ENCODE measurements at regions not wholly inside any gene's neighbourhood (a gene's known extent, or its start where the extent isn't known, plus 50 kb on each side); places are given as distances from the start of the nearest gene placed in this dataset.
"Not testable (repeated sequence)": the region's sequence is repeated elsewhere in the genome, so short reads cannot be mapped to it uniquely, and the experiment has no call there.

DNA sequence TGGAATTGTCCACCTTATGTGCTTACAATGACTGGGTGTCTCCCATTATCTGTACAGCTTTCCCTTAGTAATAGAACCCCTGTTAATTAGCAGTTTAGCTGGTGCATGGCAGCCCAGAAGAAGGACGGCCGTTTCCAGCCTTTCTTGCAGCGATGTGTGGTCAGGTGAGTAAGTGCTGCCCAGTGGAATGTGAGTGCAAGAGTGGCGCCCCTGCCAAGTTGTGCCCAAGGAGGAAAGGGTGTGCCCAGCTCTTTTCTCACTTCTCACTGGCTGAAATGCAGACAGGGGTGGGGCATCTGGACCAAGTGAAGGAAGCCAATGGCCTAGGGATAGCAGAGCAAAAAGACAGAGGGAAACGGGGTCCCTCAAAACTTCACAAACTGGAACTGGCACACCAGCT, 296.8 kb downstream of the PREX1 start:
- no peak for DNase-seq

DNA sequence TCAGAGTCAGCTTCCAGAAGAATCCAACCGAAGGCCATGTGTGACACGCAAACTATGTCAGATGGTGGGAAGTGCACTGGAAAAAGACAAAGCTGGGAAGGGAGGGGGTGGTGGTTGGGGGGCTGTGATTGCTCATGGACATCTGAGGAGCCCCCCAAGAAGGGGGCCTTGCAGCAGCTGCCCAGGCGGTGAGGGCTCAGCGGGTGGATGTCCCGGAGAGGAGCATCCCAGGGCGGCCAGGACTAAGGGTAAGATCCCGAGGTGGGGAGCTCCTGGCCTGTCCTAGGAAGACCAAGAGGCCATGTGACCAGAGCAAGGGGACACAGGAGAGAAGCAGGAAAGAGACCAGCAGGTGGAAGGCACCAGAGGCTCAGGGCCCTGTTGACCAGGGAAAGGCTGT, 299.5 kb downstream of the PREX1 start:
- DNase-seq, result no peak

DNA sequence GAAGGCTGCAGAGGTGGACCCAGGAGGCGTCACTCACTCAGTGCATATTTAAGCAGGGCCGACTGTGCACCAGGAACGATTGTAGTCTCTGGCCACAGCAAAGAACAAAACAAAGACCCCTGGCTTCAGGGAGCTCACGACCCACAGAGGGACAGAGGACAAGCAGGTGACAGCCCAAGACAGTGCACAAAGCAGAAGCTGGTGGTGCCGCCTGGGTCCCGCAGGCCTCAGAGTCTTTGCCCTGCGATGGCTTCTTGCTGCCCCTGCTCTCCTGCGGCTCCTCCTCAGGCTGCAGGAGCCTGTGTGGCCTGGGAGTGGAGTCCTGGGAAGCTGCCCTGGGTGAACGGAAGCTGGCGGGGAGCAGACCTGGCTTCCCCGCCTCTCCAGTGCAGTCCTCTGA, 300.0 kb downstream of the PREX1 start:
- DNase-seq, result no peak

DNA sequence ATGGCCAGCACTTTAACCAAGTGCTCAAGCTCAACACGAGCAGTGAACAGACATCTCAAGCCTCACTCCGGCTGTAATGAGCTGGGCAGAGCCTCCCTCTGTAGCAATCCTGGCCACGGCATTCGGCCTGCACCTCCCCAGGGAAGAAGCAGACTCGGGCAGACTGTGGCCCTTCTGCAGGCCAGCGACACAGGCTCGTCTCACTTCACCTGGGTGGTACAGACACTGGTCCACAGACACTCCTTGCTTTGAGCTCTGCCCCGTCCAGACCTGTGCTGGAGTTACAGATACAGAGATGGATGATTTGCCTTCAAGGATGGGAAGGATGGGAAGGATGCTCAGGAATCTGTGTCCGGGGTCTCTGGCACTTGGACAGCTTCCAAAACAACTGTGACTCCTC, 300.9 kb downstream of the PREX1 start:
- no peak for DNase-seq

DNA sequence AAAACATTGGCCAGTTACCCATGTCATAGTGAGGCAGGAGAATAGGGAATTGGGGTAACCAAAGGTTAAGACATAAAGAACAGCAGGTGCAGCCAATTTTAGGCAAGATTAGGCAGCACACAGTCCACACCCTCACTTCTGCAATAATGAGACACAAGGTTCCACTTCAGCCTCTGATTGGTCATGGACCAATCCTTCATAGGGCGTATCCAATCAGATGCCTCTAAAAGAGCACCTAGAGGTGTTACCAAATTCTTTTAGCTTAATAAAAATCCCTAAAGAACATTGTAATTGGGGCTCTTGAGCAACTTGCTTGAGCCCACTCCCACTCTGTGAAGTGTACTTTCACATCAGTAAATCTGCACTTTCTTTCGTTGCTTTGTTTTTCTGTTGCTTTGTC, 302.4 kb downstream of the PREX1 start:
- DNase-seq, result no peak

DNA sequence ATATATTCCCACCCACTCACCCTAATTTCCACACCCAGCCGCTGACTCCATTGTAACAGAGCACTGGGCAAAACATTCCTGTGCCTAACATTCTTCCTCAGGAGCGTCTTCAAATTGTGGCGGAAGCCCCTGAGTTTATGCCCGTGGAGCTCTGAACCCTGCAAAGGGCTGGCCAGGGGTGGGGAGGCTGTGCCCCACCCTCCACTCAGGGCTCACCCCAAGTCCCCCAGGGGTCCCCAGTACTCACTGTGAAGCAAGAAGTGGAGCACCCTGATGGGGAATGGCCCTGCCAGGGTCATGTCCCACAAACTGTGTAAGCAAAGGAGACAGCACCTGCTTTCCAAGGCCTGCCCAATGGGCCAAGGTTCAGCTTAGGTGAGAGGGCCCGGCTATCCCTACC, 303.2 kb downstream of the PREX1 start:
- DNase-seq, result no peak

DNA sequence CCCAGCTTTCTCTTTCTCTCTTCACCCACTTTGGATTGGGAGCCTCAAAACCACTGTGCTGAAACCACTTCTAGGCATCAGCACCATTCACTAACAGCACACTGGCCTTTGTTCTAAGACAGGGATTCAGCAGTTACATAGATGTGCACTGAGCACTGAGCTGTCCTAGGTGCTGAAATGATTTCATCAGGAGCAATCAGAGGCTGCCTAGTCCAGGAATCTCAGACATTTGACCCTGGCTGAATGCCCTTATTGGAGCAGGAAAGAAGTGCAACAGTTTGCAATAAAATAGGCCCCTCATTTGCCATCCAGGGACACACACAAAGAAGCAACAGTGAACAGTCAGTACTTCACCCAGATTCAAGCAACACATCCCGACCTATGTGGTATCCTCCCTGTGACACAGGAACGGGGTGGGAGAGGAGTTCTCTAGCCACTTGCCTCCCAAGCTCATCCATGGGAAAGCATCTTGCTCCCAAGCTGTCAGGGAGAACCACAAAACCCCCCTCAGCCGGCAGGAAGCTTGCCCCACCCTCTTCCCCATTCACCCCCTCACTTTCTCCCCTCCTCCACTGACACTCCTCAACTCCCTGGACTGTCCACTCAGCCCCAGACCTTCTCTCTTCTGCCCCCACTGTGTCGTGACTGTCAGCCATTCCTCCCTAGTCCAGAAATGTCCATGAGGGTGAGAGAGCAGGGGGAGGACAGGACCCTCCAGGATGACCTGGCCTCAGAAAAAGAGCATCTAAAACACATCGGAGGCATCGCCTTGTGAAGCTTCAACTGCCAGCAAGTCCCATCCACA, 304.4 kb downstream of the PREX1 start:
- DNase-seq, result peak; percentile 79

DNA sequence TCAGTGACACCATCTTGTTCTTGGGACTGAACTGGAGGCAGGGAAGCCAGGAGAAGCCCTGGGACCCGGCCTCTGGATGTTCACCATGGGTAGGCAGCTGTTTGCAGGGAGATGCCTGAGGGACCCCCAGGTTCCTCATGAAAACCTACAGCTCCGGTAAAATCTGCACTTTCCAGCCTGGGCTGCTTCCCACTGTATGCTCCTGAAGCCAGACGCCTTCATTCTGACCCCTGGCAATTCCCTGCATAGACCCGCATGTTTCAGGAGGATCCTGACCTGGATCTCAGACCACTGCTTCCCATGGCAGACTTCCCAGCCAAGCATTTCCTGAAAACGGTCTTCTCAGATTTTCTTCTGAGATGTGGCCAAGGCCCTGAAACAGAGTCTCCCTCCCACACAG, 306.7 kb downstream of the PREX1 start:
- no peak for DNase-seq

DNA sequence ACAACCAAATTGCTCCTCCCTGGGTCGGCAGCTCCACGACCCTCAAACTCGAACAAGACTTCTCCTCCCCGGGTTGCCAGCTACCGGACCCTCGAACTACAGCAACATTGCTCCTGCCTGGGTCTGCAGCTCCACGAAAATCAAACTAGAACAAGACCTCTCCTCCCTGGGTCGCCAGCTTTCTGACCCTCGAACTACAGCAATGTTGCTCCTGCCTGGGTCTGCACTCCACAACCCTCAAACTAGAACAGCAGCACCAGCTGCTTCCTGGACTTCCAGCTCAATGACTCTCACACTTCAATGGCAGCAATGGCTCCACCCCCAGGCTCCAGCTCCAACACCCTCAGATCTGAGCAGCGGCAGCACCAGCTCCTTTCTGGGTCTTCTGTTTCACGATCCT, 311.6 kb downstream of the PREX1 start:
- DNase-seq, result peak; percentile 4

DNA sequence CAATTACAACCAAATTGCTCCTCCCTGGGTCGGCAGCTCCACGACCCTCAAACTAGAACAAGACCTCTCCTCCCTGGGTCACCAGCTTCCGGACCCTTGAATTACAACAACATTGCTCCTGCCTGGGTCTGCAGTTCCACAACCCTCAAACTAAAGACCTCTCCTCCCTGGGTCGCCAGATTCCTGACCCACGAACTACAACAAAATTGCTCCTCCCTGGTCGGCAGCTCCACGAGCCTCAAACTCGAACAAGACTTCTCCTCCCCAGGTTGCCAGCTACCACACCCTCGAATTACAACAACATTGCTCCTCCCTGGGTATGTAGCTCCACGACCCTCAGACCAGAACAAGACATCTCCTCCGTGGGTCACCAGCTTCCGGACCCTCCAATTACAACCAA, 313.2 kb downstream of the PREX1 start:
- not testable (repeated sequence) for DNase-seq

DNA sequence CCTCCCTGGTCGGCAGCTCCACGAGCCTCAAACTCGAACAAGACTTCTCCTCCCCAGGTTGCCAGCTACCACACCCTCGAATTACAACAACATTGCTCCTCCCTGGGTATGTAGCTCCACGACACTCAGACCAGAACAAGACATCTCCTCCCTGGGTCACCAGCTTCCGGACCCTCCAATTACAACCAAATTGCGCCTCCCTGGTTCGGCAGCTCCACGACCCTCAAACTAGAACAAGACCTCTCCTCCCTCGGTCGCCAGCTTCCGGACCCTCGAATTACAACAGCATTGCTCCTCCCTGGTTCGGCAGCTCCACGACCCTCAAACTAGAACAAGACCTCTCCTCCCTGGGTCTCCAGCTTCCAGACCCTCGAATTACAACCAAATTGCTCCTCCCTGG, 315.3 kb downstream of the PREX1 start:
- not testable (repeated sequence) for DNase-seq

DNA sequence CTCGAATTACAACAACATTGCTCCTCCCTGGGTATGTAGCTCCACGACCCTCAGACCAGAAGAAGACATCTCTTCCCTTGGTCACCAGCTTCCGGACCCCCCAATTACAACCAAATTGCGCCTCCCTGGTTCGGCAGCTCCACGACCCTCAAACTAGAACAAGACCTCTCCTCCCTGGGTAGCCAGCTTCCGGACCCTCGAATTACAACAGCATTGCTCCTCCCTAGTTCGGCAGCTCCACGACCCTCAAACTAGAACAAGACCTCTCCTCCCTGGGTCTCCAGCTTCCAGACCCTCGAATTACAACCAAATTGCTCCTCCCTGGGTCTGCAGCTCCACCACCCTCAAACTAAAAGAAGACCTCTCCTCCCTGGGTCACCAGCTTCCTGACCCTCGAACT, 322.7 kb downstream of the PREX1 start:
- not testable (repeated sequence) for DNase-seq

DNA sequence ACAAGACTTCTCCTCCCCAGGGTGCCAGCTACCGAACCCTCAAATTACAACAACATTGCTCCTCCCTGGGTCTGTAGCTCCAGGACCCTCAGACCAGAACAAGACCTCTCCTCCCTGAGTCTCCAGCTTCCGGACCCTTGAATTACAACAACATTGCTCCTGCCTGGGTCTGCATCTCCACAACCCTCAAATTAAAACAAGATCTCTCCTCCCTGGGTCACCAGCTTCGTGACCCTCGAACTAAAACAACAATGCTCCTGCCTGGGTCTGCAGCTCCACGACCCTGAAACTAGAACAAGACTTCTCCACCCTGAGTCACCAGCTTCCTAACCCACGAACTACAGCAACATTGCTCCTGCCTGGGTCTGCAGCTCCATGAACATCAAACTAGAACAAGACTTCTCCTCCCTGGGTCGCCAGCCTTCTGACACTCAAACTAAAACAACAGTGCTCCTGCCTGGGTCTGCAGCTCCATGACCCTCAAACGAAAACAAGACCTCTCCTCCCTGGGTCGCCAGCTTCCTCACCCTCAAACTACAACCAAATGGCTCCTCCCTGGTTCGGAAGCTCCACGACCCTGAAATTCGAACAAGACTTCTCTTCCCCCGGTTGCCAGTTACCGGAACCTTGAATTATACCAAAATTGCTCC, 324.5 kb downstream of the PREX1 start:
- DNase-seq, result no peak

DNA sequence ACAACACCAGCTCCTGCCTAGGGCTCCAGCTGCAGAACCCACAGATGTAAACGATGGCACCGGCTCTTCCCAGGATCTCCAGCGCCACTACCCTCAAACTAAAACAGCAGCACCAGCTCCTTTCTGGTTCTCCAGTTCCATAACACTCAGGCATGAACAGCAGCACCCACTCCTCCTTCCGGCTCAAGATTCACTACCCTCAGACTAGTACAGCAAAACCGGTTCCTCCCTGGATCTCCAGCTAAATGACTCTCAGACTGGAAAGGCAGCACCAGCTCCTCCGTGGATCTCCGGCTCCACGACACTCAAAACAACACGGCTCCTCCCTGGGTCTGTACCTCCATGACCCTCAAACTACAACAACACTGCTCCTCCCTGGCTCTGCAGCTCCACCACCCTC, 325.0 kb downstream of the PREX1 start:
- DNase-seq, result no peak

DNA sequence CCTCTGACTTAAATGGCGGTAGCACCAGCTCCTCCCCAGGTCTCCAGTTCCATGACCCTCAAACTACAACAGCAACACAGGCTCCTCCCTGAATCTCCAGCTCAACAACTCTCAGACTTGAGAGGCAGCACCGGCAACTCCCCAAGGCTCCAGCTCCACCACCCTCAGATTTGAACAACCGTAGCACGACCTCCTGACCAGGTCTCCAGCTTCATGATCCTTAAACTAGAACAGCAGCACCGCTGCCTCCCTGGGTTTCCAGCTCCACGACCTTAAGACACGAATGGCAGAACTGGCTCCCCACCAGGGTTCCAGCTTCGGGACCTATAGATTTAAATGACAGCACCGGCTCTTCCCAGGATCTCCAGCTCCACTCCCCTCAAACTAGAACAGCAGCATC, 325.8 kb downstream of the PREX1 start:
- DNase-seq, result no peak

DNA sequence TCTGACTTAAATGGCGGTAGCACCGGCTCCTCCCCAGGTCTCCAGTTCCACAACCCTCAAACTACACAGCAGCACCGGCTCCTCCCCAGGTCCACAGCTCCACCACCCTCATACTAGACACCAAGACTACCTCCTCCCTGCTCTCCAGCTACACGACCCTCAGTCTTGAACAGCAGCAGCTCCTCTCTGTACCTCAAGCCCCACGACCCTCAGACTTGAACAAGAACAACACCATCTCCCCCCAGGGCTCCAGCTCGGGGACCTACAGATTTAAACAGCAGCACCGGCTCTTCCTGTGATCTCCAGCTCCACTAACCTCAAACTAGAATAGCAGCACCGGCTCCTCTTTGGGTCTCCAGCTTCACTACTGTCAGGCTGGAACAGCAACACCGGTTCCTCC, 326.9 kb downstream of the PREX1 start:
- not testable (repeated sequence) for DNase-seq

DNA sequence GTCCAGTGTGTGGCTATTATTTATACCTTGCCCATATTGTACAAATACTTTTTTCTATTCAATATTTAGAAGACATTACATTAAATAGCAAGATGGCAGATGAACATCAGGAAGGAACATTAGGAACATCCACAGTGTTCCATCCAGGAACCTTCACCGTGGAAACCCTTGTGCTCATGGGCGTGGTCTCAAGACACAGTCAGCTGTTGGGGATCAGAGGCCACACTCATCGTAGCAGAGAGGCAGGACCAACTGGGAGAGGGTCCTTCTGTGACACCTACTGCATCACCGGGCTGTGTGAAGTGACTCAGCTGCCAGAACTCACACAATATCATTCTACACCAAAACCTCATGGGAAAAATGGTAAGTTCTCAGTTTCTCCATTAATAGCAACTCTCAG, 328.9 kb downstream of the PREX1 start:
- not testable (repeated sequence) for DNase-seq

DNA sequence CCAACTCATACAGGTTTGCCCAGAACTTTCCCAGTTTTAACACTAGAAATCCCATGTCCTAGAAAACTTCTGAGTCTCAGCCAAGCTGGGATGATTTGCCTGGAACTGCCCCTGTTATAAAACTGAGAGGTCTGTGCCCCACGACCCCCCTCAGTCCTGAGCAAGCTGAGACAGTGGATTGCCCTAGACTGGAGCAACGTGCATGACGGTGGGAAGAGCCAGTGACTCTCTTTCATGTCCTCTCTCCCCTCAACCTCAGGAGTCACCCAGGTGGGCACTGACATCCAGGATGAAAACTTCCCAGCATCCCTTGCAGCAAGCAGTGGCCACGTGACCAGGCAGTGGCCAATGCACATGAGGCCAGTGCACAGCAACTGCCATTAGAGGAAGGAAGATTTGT, 329.7 kb downstream of the PREX1 start:
- not testable (repeated sequence) for DNase-seq

DNA sequence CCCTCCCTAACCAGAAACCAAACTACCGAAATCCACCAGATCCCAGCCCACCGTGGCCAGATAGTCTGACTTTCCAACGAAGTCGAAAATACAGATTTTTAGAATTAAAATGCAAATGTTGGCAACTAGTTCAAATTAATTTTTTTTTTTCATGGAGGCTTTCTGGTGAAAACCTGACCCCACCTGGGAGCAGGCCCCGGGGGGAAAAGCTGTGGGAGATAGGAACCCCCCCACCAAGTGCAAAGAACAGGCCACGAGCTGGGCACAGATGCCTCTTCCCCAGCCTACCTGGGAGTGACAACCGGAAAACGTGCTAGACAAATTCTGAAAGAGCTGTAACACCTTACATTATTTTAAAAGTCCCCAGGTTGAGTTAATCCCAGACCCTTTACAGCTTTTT, 333.8 kb downstream of the PREX1 start:
- DNase-seq, result no peak

DNA sequence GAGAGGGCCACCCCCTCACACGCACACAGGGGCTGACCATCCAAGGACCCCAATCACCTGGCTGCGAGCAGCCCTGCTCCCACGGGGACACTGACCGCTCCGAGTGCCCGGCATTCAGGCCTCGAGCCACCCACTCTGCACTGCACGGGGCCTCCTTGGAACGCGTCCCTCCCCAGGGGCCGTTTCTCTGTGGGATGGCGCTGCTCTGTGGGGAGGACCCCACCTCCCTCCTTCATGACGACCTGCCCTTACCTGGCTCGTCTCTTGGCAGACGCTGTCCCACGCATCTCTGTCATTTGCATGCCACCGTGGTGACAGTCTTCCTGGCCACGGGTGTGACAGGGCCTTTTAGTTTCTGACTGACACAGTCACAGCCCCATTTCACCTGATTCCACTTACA, 334.5 kb downstream of the PREX1 start:
- not testable (repeated sequence) for DNase-seq

DNA sequence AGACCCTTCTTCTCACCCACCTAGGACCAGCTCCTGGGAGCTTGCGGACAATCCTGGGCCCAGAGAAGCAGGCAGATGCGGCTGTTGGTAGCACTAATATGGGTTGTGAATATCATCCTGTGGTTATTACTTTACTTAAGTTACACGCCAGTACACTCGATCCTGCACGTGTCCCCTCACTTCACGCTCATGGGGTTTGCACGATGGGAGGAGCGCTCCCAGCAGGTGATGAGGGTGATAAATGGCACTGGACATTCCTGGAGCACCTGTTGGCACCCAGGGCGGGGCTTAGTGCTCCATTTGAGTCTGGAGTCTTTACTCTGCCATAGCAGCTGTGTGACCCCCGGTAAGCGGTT, 335.1 kb downstream of the PREX1 start:
- no peak for DNase-seq

DNA sequence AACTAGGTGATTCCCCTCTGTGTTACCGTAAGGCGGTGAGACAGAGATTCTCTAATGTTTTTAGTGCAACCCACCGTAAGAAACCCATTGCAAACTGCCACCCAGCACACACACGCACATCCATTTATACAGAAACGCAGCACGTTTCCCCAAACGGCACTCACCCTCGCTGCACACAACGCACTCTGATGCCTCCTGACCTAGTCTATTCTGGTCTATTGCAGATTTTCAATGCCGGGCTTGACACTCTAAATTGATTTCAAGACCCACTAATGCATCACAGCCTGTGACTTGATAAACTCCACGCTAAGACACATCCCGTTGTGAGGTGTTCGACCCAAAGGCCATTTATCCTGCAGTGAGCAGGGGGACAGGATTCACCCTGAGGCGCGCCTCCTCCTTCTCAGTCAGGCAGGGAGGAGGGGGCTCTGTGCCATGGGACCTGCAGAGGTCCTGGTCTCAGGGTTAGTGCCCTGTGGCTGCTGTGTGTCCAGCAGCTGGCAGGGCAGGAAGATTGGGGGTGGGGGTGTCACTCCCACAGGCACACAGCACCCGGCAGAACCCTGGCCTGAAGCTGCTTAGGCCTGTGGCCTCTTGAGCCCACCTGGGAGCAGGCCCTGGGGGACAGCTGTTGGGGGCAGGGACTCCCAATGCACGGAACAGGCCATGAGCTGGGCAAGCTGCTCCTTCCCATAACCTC, 335.6 kb downstream of the PREX1 start:
- no peak for DNase-seq
